Heart right ventricle (tissue), 16 donors: ENCODE measurements at regions not wholly inside any gene's neighbourhood (a gene's known extent, or its start where the extent isn't known, plus 50 kb on each side); places are given as distances from the start of the nearest gene placed in this dataset.
"Not testable (repeated sequence)": the region's sequence is repeated elsewhere in the genome, so short reads cannot be mapped to it uniquely, and the experiment has no call there.

Experiments
- ATAC-seq, 8 donors: fragments of 200-7000 bp; cut with Tn5 transposase; one replicate each; pipeline ENCODE4 v1.9.1; 2020; ENCODE audit warnings: mild to moderate bottlenecking in 8 of 8, moderate library complexity in 8 of 8, moderate number of reproducible peaks in 1 of 8
- DNase-seq, 2 donors: peaks; one replicate each; pipeline ENCODE4 v3.0.0-alpha.2; 2020
- H3K27ac ChIP-seq, 10 donors: fragments of 200-600 bp; sonication (generic) in 2 of 10; one replicate each; pipeline versions ENCODE4 v1.5.0 to v1.8.0; 2020 to 2022; ENCODE audit warnings: mild to moderate bottlenecking in 3 of 10
- H3K27me3 ChIP-seq, 7 donors: fragments of 200-600 bp; one replicate each; pipeline ENCODE4 v1.8.0; 2021 to 2022; ENCODE audit warnings: mild to moderate bottlenecking in 2 of 7
- H3K36me3 ChIP-seq, 9 donors: fragments of 200-600 bp; sonication (generic) in 1 of 9; one replicate each; pipeline versions ENCODE4 v1.5.0 to v1.8.0; 2020 to 2022; ENCODE audit warnings: mild to moderate bottlenecking in 2 of 9
- H3K4me1 ChIP-seq, 9 donors: fragments of 200-600 bp; sonication (generic) in 1 of 9; one replicate each; pipeline versions ENCODE4 v1.5.0 to v1.8.0; 2020 to 2022; ENCODE audit warnings: mild to moderate bottlenecking in 4 of 9
- H3K4me3 ChIP-seq, 10 donors: fragments of 200-600 bp; sonication (generic) in 2 of 10; one replicate each; pipeline versions ENCODE4 v1.5.0 to v1.8.0; 2020 to 2022; ENCODE audit warnings: mild to moderate bottlenecking in 7 of 10, moderate library complexity in 2 of 10
- H3K9me3 ChIP-seq, 11 donors: fragments of 200-600 bp in 10 of 11; sonication (generic) in 2 of 11; one replicate each; pipeline versions ENCODE4 v1.5.0 to v1.8.0; 2013 to 2022; ENCODE audit warnings: mild to moderate bottlenecking in 2 of 11, control low read depth in 1 of 11, moderate library complexity in 1 of 11
- WGBS, 2 donors: extraction: QIAGEN DNeasy Blood & Tissue Kit; methylation state at CpG; one replicate each; pipeline ENCODE4 v1.1.7; 2013; ENCODE audit warnings: inconsistent platforms in 1 of 2; 5-methylcytosine and 5-hydroxymethylcytosine counted together
- intact Hi-C, 10 donors: fragments of 100-400 bp; cut with DNase I; formaldehyde crosslinking; loops; one replicate each; pipeline versions ENCODE4 v1.11.1 to v1.14.2; 2022
- TF ChIP-seq, protein P1 (sequence below), 9 donors: fragments of 200-600 bp; sonication (generic) in 2 of 9; IDR thresholded peaks; one replicate each; pipeline versions ENCODE4 v1.5.0 to v1.8.0; 2021 to 2022; ENCODE audit warnings: antibody characterized with exemption in 9 of 9, mild to moderate bottlenecking in 5 of 9, moderate library complexity in 1 of 9
- donor health status: Arrhythmogenic right ventricular cardiomyopathy.
- donor health status: ischemic (EF 13 %, LVEDD 7.1; RV severe dilation, severe dysfunction).
- donor health status: healthy with polysubstance abuse.
- donor health status: DM: no; HTN: yes; CAD: no.
- donor health status: DM: no; HTN: no; CAD: no.
- donor health status: ischemic (EF 25% LVEDD 6.9; RV normal size, moderate dysfunction).
- donor health status: ischemic (EF 25% LVEDD 5.7; RV mildly dilated, moderate dysfunction).
- donor health status: healthy.
- donor health status: DM: yes; HTN: yes; CAD: no.
- donor health status: Ischemic cardiomyopathy.
- donor health status: ischemic (EF 35%, LVEDD 5.7; RV mildly dilated, moderate dysfunction).
- donor health status: nonischemic (EF 11% LVEDD 7.7; RV severe dilation, severe dysfunction).
- donor health status: DM: yes; HTN: yes; CAD: no.
- donor health status: PGD.
- donor health status: ischemic (EF 29% LVEDD 5.4; RV normal size, mild dysfunction).
- donor health status: nonischemic (EF 23%, LVEDD 6.1; RV moderate dilation, normal function).

DNA sequence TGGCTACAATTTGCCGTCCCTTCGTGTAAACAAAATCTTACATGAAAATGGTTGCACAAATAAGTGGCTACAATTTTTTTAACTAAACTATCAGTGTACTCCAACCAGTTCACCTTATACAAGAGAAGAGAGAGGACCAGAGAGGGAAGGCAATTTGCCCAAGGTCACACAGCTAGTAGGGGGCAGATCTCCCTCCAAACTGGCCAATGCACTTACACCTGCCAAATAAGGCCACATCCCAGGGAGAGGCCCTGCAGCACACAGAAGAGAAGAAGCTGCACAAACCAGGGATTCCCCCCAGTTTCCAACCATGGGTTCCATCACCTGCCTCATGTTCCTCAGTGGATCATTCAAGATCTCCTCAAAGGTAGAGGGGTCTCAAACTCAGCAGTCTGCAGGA is 349.9 kb downstream of the SOX9 start:
- Histone ChIP-seq H3K4me1 (peaks cover 0 to 5% (median 0%) of the 10 kb centered on the region in 9 donors), H3K9me3 (peaks cover 0 to 15% (median 3%) of the 10 kb centered on the region in 11 donors), H3K4me3 (no peak overlapping the region), H3K27me3 (peaks cover 0 to 26% (median 4%) of the 10 kb centered on the region in 7 donors), H3K27ac (no peak overlapping the region), H3K36me3 (no peaks in the 10 kb centered on the region)
- DNase-seq (no peak), ATAC-seq (no peak)
- TF ChIP-seq, protein P1, sequence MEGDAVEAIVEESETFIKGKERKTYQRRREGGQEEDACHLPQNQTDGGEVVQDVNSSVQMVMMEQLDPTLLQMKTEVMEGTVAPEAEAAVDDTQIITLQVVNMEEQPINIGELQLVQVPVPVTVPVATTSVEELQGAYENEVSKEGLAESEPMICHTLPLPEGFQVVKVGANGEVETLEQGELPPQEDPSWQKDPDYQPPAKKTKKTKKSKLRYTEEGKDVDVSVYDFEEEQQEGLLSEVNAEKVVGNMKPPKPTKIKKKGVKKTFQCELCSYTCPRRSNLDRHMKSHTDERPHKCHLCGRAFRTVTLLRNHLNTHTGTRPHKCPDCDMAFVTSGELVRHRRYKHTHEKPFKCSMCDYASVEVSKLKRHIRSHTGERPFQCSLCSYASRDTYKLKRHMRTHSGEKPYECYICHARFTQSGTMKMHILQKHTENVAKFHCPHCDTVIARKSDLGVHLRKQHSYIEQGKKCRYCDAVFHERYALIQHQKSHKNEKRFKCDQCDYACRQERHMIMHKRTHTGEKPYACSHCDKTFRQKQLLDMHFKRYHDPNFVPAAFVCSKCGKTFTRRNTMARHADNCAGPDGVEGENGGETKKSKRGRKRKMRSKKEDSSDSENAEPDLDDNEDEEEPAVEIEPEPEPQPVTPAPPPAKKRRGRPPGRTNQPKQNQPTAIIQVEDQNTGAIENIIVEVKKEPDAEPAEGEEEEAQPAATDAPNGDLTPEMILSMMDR (IDR thresholded peaks at IDR 0.05): no peak
- WGBS, 2 donors: 93 to 97% methylated on average over 2 of the region's 2 CpGs
- intact Hi-C loops: no loop called here

DNA sequence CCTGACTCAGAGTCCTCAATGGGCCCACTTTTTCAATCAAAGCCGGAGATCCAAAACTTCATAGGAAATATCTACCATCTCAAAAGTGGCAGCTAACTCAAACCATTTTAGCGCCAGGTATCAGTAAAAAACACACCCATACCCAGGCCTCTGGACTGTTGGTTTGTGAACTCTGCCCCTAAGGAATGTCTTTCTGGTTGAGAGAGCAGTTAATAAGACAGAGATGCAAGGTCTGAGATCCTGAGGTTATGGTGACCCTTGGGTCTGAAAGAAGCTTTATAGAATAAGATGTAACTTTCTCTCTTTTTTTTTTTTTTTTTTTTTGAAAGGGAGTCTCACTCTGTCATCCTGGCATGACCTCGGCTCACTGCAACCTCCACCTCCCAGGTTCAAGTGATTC is 350.5 kb downstream of the SOX9 start:
- Histone ChIP-seq H3K9me3 (peaks cover 0 to 15% (median 3%) of the 10 kb centered on the region in 11 donors), H3K36me3 (no peaks in the 10 kb centered on the region), H3K4me3 (no peak overlapping the region), H3K4me1 (peaks cover 0 to 5% (median 0%) of the 10 kb centered on the region in 9 donors), H3K27me3 (peaks cover 0 to 22% (median 8%) of the 10 kb centered on the region in 7 donors), H3K27ac (no peak overlapping the region)
- TF ChIP-seq, protein P1 (IDR thresholded peaks at IDR 0.05): no peak
- ATAC-seq: no peak
- DNase-seq: no peak
- 98% methylated on average over 3 of the region's 3 CpGs for WGBS, 2 donors
- intact Hi-C loops: no loop called here

DNA sequence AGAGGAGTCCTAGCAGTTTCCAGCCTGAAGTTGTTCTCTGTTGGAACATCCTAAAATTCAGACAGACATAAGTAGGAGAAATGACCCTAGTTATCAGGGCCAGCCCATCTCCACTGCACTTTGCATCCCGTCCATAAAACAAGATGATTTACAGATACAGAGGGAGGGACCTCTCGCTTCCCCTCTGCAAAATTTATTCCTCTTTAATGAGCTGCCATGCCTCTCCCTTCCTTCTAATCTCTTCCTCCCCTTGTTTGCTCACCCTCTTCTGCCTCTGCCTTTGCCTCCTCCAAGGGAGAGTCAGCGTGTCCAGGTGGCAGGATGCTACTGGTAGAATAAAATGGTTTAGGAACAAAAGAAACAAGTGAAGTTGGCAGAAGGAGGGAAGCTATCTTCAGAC is 351.3 kb downstream of the SOX9 start:
- 82 to 83% methylated on average over 3 of the region's 3 CpGs for WGBS, 2 donors

DNA sequence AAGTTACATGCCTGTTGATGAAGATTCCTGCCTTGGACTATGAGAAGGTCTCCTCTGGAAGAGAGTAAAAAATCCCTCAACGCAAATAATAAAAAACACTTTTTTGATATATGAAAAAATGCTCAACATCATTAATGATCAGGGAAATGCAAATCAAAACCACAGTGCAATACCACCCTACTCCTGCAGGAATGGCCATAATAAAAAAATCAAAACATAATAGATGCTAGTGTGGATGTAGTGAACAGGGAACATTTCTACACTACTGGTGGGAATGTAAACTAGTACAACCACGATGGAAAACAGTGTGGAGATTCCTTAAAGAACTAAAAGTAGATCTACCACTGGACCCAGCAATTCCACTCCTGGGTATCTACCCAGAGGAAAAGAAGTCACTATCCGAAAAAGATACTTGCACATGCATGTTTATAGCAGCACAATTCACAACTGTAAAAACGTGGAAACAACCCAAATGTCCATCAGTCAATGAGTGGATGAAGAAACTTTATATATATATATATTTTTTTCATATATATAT is 352.1 kb downstream of the SOX9 start:
- H3K36me3 ChIP-seq, intact Hi-C loops, H3K4me1 ChIP-seq, H3K4me3 ChIP-seq, ATAC-seq, H3K27ac ChIP-seq, DNase-seq: not testable (repeated sequence)
- Histone ChIP-seq H3K27me3 (peaks cover 0 to 29% (median 11%) of the 10 kb centered on the region in 7 donors), H3K9me3 (peaks cover 0 to 15% (median 3%) of the 10 kb centered on the region in 11 donors)
- WGBS, 2 donors: 79 to 82% methylated on average over 4 of the region's 4 CpGs

More for the DNA sequence above, 351.3 kb downstream of the SOX9 start:
- TF ChIP-seq, protein P1 (IDR thresholded peaks at IDR 0.05): no peak
- no peak for DNase-seq
- Histone ChIP-seq H3K4me1 (peaks cover 0 to 5% (median 0%) of the 10 kb centered on the region in 9 donors), H3K27ac (no peak overlapping the region), H3K9me3 (peaks cover 0 to 15% (median 3%) of the 10 kb centered on the region in 11 donors), H3K36me3 (no peaks in the 10 kb centered on the region), H3K27me3 (peaks cover 0 to 21% (median 11%) of the 10 kb centered on the region in 7 donors), H3K4me3 (no peak overlapping the region)
- intact Hi-C loops: no loop called here
- no peak for ATAC-seq

DNA sequence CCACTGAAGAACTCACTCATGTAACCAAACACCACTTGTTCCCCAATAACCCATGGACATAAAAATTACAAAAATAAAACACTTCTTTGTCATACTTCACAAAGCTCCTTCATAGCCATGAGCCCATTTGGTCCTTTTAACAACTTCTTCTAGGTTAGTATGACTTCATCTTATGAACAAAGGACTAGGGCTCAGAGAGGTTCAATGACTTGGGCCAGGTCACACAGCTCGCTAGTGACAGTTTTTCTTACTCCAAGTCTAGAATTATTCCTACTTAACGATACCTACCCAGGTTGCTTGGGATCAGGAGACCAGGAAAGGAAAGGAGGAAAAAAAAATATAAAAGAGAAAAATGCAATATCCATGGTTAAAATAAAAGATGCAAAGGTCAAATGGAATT is 353.4 kb downstream of the SOX9 start:
- intact Hi-C loops: no loop called here
- Histone ChIP-seq H3K4me3 (no peak overlapping the region), H3K36me3 (no peaks in the 10 kb centered on the region), H3K27ac (no peak overlapping the region), H3K27me3 (peaks cover 0 to 43% (median 21%) of the 10 kb centered on the region in 7 donors), H3K4me1 (no peaks in the 10 kb centered on the region), H3K9me3 (peaks cover 0 to 15% (median 3%) of the 10 kb centered on the region in 11 donors)
- TF ChIP-seq, protein P1 (IDR thresholded peaks at IDR 0.05): no peak
- no peak for ATAC-seq
- no peak for DNase-seq
- WGBS, 2 donors: 94 to 97% methylated on average over 2 of the region's 2 CpGs
